KG1 (cell line): ENCODE measurements at regions not wholly inside any gene's neighbourhood (a gene's known extent, or its start where the extent isn't known, plus 50 kb on each side); places are given as distances from the start of the nearest gene placed in this dataset.

Source experiments
- DNase-seq: peaks from one replicate; lab custom pipeline; 2025; lab: John Stamatoyannopoulos, UW

- DNase-seq, result no peak
These were observed 301.0 kb downstream of the DOCK8 start for GRCh38 chr9:515665-516064.

DNA sequence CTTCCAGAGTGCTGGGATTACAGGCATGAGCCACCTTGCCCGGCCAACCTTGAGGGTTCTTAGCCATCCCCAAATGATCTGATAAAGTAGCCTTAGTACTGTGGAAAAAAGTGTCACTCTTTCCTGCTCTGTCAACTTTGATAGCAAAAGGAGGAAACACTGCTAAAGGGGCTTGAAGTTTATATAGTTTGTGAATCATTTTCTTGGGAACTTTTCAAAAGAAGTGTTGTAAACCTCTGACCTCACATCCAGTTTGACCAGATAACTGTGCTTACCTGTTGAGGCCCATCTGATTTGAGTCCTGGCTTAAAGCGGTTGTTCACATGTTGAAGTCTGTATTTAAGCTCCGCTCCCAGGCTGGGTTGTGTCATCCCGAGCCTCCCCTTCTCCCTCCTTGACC, 303.3 kb downstream of the DOCK8 start:
- DNase-seq, result no peak

DNA sequence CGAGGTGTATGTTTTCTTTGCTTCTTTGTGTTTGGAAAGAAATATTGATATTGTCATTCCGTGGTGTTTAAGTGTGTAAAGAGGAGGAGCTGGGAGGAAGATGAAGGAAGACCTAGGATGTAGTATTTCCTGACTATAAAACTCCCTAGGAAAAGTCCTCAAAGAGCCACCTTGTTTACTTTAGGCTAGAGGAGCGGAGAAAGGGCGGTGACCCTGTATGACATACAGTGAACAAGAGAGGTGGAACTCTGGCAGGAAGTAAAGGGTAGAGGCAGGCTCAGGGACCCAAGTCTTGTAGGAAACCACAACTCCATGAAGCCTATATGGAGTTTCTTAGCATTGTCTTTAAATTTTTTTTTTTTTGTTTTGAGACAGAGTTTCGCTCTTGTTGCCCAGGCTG, 303.9 kb downstream of the DOCK8 start:
- no peak for DNase-seq

GRCh38 chr9:519579-519978, 304.9 kb downstream of the DOCK8 start:
- DNase-seq, result no peak

- DNase-seq, result no peak
These were observed 305.6 kb downstream of the DOCK8 start for GRCh38 chr9:520302-520701.

- no peak for DNase-seq
These were observed 307.5 kb downstream of the DOCK8 start for GRCh38 chr9:522190-522589.

- DNase-seq, result no peak
These were observed 308.0 kb downstream of the DOCK8 start for GRCh38 chr9:522658-523057.

- no peak for DNase-seq
These were observed 308.8 kb downstream of the DOCK8 start for GRCh38 chr9:523444-523843.

- no peak for DNase-seq
These were observed 309.3 kb downstream of the DOCK8 start for GRCh38 chr9:524008-524407.

- no peak for DNase-seq
These were observed 312.4 kb downstream of the DOCK8 start for GRCh38 chr9:526904-527591.

DNA sequence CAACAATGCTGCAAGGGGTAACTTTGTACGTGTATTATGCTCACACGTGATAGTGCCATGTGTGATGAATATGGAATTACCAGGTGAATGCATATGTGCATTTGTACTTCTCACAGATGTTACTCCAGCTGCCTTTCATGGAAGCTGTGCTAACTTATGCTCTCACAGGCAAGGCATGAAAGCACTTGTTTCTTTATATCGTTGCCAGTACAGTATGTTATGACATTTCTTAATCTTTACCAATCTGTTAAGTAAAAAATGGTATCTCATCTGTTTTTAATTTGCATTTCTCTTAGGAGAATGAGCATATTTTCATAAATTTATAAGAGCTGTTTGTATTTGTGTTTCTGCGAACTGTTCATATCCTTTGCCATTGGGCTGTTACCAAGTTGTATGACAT, 311.8 kb upstream of the DMRT1 start:
- no peak for DNase-seq

DNA sequence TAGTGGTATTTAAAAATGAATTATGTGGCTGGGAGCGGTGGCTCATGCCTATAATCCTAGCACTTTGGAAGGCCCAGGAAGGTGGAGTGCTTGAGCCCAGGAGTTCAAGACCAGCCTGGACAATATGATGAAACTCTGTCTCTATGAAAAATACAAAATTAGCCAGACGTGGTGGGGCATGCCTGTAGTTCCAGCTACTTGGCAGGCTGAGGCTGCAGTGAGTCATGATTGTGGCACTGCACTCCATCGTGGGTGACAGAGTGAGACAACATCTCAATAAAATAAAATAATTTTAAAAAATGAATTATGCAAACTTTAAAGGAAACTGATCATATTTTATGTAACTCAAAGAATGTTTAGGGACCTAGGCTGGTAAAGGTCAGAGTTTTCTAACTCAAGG, 310.8 kb upstream of the DMRT1 start:
- no peak for DNase-seq

GRCh38 chr9:532707-533106, 308.8 kb upstream of the DMRT1 start:
- DNase-seq, result no peak

DNA sequence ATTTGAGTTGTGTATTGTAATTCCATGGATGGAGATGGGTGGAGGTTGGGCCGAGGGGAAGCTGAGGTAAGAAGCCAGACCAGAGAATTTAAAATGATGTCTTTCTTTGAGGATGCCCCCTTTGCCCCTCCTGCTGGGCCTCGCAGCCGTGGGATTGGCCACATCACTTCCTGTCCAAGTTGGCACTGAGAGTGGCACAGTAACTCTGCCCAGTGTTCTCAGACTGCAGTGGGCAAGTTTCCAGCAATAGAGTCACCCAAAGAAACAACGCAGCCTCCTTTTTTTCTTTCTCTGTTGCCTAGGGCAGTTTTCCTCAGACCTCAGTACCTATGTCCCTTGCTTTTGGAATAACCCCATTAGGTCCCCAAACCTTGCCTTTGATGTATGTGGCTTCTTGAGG, 306.6 kb upstream of the DMRT1 start:
- no peak for DNase-seq

GRCh38 chr9:535356-535755, 306.1 kb upstream of the DMRT1 start:
- no peak for DNase-seq

GRCh38 chr9:536597-537511, 304.6 kb upstream of the DMRT1 start:
- no peak for DNase-seq

- DNase-seq, result no peak
These were observed 298.0 kb upstream of the DMRT1 start for GRCh38 chr9:543478-543877.

DNA sequence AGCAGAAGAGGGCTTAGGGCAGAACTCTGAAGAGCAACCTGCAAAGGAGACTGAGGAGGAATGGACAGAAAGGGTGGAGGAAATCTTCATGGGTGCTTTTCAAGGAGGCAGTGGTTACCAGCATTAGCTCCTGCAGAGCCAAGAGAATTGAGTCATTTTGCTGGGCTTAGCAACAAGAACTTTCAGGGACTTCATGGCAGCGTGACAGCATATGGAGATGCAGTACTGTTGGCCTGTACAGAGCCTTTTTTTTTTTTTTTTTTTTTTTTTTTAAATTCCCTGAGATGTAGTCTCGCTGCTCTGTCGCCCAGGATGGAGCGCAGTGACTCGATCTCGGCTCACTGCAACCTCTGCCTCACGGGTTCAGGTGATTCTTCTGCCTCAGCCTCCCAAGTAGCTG, 296.0 kb upstream of the DMRT1 start:
- DNase-seq, result no peak

DNA sequence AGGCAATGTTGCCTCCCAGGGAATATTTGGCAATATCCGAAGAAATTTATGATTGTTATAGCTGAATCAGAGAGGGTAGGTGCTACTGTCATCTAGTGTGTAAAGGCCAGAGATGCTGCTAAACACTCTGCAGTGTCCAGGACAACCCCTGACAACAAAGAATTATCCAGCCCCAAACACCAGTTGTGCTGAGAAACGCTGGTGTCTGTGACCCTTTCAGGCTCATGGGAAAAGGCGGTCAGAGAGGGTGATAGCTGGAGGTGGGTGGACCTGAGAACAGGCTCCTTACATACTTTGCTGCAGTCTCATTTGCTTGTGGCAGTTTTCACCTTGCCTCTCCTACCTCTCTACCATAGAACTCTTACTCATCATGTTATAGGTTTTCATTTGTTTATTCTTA, 295.3 kb upstream of the DMRT1 start:
- DNase-seq, result no peak

DNA sequence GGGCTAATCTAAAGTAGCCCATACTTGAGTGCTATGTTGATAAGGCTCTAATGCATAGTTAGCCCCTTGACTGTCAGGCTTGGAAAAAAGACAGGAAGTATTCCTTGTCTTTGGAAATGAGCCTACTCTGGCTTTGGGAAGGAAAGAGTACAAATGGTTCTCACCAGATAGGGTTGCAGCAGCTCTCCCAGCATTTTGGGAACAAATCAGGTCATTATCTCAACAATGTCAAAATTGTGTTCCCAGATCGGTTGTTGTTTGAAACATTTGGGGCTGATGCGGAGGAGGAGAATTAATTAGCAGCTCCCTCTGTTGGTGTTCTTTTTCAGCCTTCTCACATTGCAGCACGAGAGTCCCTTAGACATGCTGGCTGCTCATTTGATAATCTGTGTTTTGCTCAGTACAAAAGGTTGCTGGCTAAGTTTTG, 294.7 kb upstream of the DMRT1 start:
- no peak for DNase-seq

GRCh38 chr9:547314-547713, 294.2 kb upstream of the DMRT1 start:
- DNase-seq, result no peak

DNA sequence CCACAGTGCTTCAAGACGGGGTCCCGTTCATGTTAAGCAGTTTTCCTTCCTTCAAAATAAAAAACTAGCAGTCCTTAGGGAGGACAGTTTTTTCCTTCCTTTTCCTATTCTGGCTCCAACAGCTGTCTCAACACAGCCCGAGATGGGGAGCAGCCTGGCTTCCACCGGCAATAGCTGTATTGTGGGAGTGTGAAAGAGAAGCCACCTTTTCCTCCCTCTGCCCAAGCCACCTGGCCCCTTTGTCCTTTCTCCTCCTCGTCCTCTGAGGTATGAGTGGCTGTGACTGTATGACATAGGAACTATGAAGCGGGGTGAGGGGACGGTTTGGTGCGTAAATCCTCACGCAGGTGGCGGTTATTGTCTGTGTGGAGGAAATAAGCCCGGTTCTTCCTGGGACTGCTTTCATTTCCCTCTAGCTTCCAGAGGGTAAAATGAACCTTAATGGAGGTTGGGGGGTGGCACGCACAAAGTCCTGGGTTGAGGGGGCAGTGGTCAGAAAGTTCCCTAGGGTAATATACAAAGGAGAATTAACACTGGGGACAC, 292.0 kb upstream of the DMRT1 start:
- DNase-seq, result no peak

GRCh38 chr9:550333-550732, 291.2 kb upstream of the DMRT1 start:
- DNase-seq, result no peak
